ENCODE measurements at regions not wholly inside any gene's neighbourhood (a gene's known extent, or its start where the extent isn't known, plus 50 kb on each side); places are given as distances from the start of the nearest gene placed in this dataset.

DNA sequence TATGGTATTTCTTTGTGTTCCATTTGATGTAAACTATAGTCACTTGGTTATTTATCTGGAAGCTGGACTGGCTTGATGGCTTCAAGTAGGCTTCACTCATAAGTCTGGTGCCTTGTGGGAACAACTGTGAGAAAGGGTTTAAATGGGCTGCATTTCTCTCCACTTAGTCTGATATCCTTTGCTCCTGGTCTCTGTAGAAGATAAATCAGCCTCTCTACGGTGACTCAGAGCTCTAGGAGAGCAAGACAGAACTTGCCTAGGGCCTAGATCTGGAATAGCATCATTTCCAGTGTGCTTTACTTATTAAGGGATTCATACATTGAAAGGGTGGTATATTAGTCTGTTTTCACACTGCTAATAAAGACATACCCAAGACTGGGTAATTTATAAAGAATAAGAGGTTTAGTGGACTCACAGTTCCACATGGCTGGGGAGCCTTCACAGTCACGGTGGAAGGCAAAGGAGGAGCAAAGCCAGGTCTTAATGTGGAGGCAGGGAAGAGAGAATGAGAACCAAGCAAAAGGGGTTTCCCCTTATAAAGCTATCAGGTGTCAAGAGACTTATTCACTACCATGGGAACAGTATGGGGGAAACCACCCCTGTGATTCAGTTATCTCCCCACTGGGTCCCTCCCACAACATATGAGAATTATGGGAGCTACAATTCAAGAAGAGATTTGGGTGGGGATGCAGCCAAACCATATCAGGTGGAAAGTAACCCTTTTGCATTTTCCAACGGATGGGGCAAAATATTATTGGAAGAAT is 1746.4 kb upstream of the PCDH7 start:
- no peak for DNase-seq (ENCODE audit: low read depth)
- H3K4me3 ChIP-seq (ENCODE audit: low read depth, low read length): no peak overlapping the region
- TF ChIP-seq, protein P1, sequence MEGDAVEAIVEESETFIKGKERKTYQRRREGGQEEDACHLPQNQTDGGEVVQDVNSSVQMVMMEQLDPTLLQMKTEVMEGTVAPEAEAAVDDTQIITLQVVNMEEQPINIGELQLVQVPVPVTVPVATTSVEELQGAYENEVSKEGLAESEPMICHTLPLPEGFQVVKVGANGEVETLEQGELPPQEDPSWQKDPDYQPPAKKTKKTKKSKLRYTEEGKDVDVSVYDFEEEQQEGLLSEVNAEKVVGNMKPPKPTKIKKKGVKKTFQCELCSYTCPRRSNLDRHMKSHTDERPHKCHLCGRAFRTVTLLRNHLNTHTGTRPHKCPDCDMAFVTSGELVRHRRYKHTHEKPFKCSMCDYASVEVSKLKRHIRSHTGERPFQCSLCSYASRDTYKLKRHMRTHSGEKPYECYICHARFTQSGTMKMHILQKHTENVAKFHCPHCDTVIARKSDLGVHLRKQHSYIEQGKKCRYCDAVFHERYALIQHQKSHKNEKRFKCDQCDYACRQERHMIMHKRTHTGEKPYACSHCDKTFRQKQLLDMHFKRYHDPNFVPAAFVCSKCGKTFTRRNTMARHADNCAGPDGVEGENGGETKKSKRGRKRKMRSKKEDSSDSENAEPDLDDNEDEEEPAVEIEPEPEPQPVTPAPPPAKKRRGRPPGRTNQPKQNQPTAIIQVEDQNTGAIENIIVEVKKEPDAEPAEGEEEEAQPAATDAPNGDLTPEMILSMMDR (IDR thresholded peaks at IDR 0.05; ENCODE audit: control insufficient read depth, extremely low read depth, insufficient read depth): no peak

DNA sequence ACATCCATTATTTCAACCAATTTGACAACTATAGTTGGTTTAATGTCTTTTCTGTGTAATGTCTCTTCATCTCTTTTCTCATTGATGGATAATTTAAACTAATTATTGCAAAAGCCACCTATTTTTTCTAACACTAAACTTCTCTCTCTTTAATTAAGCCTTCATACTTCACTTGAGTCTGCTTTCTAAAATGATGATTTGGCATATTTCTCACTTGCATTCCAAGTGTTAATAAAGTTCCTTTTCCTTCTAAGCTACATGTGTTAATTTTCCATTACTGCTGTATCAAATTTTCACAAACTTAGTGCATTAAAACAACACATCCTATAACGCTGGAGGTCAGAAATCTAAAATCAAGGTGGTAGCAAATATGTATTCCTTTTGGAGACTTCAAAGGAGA is 1743.8 kb upstream of the PCDH7 start:
- H3K4me3 ChIP-seq (ENCODE audit: low read depth, low read length): no peak overlapping the region
- TF ChIP-seq, protein P1 (IDR thresholded peaks at IDR 0.05; ENCODE audit: control insufficient read depth, extremely low read depth, insufficient read depth): no peak
- no peak for DNase-seq (ENCODE audit: low read depth)

DNA sequence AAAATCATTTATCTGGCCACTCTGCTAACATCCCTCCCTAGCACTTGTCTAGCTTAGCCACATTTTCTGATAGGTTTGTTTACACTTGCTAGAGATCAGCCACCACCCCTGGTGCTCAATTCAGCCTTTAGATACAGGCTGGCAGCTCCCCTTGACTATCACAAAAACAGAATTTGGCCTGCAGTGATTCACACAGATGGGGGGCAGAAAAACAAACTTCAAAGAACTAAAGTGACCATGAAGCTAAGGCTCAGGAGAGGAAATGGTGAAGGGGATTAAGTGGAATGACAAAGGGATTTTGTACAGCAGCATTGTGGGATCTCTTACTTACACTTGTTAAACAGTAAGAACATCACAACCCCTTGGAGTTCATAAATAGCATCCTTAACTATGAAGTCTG is 1718.0 kb upstream of the PCDH7 start:
- no peak overlapping the region for H3K4me3 ChIP-seq (ENCODE audit: low read depth, low read length)

DNA sequence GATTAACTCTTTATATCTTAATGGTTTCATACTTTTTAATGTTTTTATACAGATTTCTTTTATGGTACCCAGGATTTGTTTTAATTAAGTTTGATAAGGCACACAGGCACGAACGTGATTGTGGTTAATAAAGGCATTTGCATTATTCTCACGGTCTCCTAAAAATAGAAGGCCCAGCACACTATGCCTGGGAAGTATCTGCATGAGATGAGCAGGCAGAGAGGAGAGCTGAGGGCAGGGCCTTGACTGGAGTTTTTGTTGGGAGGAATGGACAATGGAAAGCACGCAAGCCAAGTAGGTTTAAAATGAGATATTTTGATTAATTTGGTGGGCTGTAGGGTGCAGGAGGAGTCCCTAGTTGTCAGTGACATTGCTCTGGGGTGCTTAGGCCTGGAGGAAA is 1714.3 kb upstream of the PCDH7 start:
- no peak for DNase-seq (ENCODE audit: low read depth)
- TF ChIP-seq, protein P1 (IDR thresholded peaks at IDR 0.05; ENCODE audit: control insufficient read depth, extremely low read depth, insufficient read depth): no peak
- no peak overlapping the region for H3K4me3 ChIP-seq (ENCODE audit: low read depth, low read length)

More for the DNA sequence above, 1718.0 kb upstream of the PCDH7 start:
- TF ChIP-seq, protein P1 (IDR thresholded peaks at IDR 0.05; ENCODE audit: control insufficient read depth, extremely low read depth, insufficient read depth): no peak
- DNase-seq (ENCODE audit: low read depth): no peak

DNA sequence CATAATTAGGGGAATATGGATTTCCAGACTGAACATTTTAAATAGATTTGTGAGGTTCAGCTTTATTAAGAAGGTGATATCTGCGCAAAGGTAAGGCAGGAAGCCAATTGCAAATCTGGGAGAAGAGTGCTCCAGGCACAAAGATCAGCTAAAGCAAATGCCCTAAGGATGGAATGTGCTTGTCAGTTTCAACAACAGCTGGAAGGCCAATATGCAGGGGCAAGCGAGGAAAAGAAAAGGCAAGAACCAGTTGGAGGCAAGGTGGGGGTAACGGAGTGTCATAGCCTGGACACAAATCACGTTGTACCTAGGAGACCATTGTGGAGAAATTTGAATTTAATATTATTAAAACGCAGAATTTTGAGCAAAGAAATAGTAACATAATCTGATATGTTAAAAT is 1710.3 kb upstream of the PCDH7 start:
- TF ChIP-seq, protein P1 (IDR thresholded peaks at IDR 0.05; ENCODE audit: control insufficient read depth, extremely low read depth, insufficient read depth): no peak
- no peak for DNase-seq (ENCODE audit: low read depth)
- H3K4me3 ChIP-seq (ENCODE audit: low read depth, low read length): no peak overlapping the region

DNA sequence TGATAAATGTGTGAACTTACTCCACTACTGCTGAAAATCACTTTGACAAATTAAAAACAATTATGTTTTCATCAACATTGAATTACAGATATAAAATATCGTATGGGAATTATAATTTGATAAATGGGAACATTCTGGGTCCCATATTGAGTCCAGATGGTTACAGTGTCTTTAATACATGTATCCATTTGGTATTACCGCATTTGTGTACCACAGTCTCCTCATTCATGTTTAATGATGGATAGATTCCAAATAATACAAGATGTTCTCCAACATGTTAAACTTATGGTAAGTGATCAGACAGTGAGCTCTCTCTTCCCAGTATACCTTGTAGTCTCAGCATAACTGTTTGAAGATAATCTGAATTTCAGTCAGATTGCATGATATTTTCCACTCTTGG is 1706.8 kb upstream of the PCDH7 start:
- TF ChIP-seq, protein P1 (IDR thresholded peaks at IDR 0.05; ENCODE audit: control insufficient read depth, extremely low read depth, insufficient read depth): no peak
- no peak for DNase-seq (ENCODE audit: low read depth)
- H3K4me3 ChIP-seq (ENCODE audit: low read depth, low read length): no peak overlapping the region

DNA sequence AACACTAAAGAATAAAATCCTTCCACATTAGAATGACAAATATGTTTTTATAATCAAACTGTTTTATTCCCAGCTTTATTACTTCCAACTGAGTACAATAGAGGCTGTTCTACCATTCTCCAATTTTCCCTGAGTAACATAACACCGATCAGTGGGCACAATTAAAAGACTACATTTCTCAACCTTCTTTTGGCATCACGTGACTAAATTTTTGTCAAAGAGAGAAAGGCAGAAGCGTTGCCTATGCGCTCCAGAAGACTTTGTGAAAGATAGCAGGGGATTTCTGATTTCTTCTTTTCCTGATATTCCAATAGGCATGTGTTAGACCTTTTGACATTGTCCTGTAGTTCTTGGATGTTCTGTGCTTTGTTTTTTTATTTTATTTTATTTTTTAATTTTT is 1705.6 kb upstream of the PCDH7 start:
- no peak overlapping the region for H3K4me3 ChIP-seq (ENCODE audit: low read depth, low read length)
- TF ChIP-seq, protein P1 (IDR thresholded peaks at IDR 0.05; ENCODE audit: control insufficient read depth, extremely low read depth, insufficient read depth): no peak
- DNase-seq (ENCODE audit: low read depth): no peak

Measured in LNCaP clone FGC (cell line).